Mesenchymal stem cell (in vitro differentiated cells and primary cell): ENCODE measurements at regions not wholly inside any gene's neighbourhood (a gene's known extent, or its start where the extent isn't known, plus 50 kb on each side); places are given as distances from the start of the nearest gene placed in this dataset.

Experiments used
- DNase-seq: peaks from one replicate; pipeline ENCODE4 v3.0.0-alpha.2; 2013
- H2AFZ ChIP-seq: one replicate; pipeline ENCODE4 v1.6.1; 2013; ENCODE audit warnings: low read depth, mild to moderate bottlenecking, control low read depth, inconsistent platforms, low read length, moderate library complexity
- H2AK5ac ChIP-seq: 2 replicates; pipeline ENCODE4 v1.6.1; 2013; ENCODE audit warnings: low read length, moderate library complexity, mild to moderate bottlenecking, inconsistent platforms; ENCODE audit not compliant: severe bottlenecking
- H2BK120ac ChIP-seq: one replicate; pipeline ENCODE4 v1.6.1; 2013; ENCODE audit warnings: low read depth, mild to moderate bottlenecking, inconsistent platforms, low read length, moderate library complexity
- H2BK12ac ChIP-seq, 2 experiments: one replicate each; pipeline ENCODE4 v1.6.1; 2013; ENCODE audit warnings: inconsistent platforms in 2 of 2, low read length in 2 of 2, mild to moderate bottlenecking in 2 of 2, moderate library complexity in 2 of 2, control low read depth in 1 of 2
- H2BK15ac ChIP-seq: one replicate; pipeline ENCODE4 v1.6.1; 2013; ENCODE audit warnings: mild to moderate bottlenecking, low read depth, inconsistent platforms; ENCODE audit not compliant: poor library complexity, severe bottlenecking
- H2BK5ac ChIP-seq: 2 replicates; pipeline ENCODE4 v1.6.1; 2013; ENCODE audit warnings: low read depth, mild to moderate bottlenecking, low read length, control low read depth, inconsistent platforms; ENCODE audit not compliant: poor library complexity, severe bottlenecking
- H3K14ac ChIP-seq, 2 experiments: one replicate each; pipeline ENCODE4 v1.6.1; 2013; ENCODE audit warnings: inconsistent platforms in 2 of 2, low read length in 2 of 2, control low read depth in 1 of 2, mild to moderate bottlenecking in 1 of 2, moderate library complexity in 1 of 2
- H3K18ac ChIP-seq, 2 experiments: one replicate each; pipeline ENCODE4 v1.6.1; 2013; ENCODE audit warnings: inconsistent platforms in 2 of 2, low read length in 2 of 2, control low read depth in 1 of 2, low read depth in 1 of 2, mild to moderate bottlenecking in 1 of 2
- H3K23ac ChIP-seq, 2 experiments: one replicate each; pipeline ENCODE4 v1.6.1; 2013; ENCODE audit warnings: inconsistent platforms in 2 of 2, low read length in 2 of 2, mild to moderate bottlenecking in 2 of 2, moderate library complexity in 2 of 2, control low read depth in 1 of 2
- H3K27ac ChIP-seq: 2 replicates; pipeline ENCODE4 v1.5.1; 2013; ENCODE audit warnings: mild to moderate bottlenecking, moderate library complexity, low read length, control low read depth, inconsistent platforms; ENCODE audit not compliant: poor library complexity, severe bottlenecking
- H3K27me3 ChIP-seq, 2 experiments: 2 replicates each; pipeline versions ENCODE4 v1.6.1 to v1.7.0; 2013; ENCODE audit warnings: low read length in 2 of 2, mild to moderate bottlenecking in 2 of 2, moderate library complexity in 2 of 2, control low read depth in 1 of 2, inconsistent platforms in 1 of 2; ENCODE audit not compliant: control insufficient read depth in 1 of 2, insufficient read depth in 1 of 2
- H3K36me3 ChIP-seq, 2 experiments: 2 replicates each; pipeline versions ENCODE4 v1.6.1 to v1.7.0; 2013; ENCODE audit warnings: low read length in 2 of 2, control low read depth in 1 of 2, inconsistent platforms in 1 of 2, low read depth in 1 of 2, mild to moderate bottlenecking in 1 of 2; ENCODE audit not compliant: insufficient read depth in 2 of 2, control insufficient read depth in 1 of 2
- H3K4ac ChIP-seq, 2 experiments: one replicate each; pipeline ENCODE4 v1.6.1; 2013; ENCODE audit warnings: inconsistent platforms in 2 of 2, low read length in 2 of 2, mild to moderate bottlenecking in 2 of 2, moderate library complexity in 2 of 2, control low read depth in 1 of 2, low read depth in 1 of 2
- H3K4me1 ChIP-seq: 2 replicates; pipeline ENCODE4 v1.6.1; 2013; ENCODE audit warnings: low read depth, low read length, control low read depth; ENCODE audit not compliant: control insufficient read depth, insufficient read depth
- H3K4me2 ChIP-seq: 2 replicates; pipeline ENCODE4 v1.6.1; 2013; ENCODE audit warnings: low read length, mild to moderate bottlenecking, inconsistent platforms; ENCODE audit not compliant: poor library complexity, severe bottlenecking
- H3K4me3 ChIP-seq, 2 experiments: 2 replicates each; pipeline versions ENCODE4 v1.5.1 to v1.7.0; 2013; ENCODE audit warnings: low read length in 2 of 2, mild to moderate bottlenecking in 2 of 2, control low read depth in 1 of 2, low read depth in 1 of 2; ENCODE audit not compliant: insufficient read depth in 1 of 2
- H3K79me1 ChIP-seq: replicated peaks from 2 replicates; pipeline ENCODE4 v1.6.1; 2013; ENCODE audit warnings: mild to moderate bottlenecking, control low read depth, low read length, inconsistent platforms; ENCODE audit not compliant: poor library complexity, severe bottlenecking
- H3K9ac ChIP-seq: 2 replicates; pipeline ENCODE4 v1.7.0; 2013; ENCODE audit warnings: mild to moderate bottlenecking, low read length, moderate library complexity
- H3K9me3 ChIP-seq: 2 replicates; pipeline ENCODE4 v1.7.0; 2013; ENCODE audit warnings: mild to moderate bottlenecking, low read length; ENCODE audit not compliant: control insufficient read depth
- H4K8ac ChIP-seq: one replicate; pipeline ENCODE4 v1.6.1; 2013; ENCODE audit warnings: inconsistent platforms, mild to moderate bottlenecking, low read length, moderate library complexity
- H4K91ac ChIP-seq: one replicate; pipeline ENCODE4 v1.6.1; 2013; ENCODE audit warnings: mild to moderate bottlenecking, low read length, inconsistent platforms
- WGBS: methylation state at CpG from one replicate; pipeline ENCODE4 v1.1.7; 2013; ENCODE audit warnings: mixed read lengths; 5-methylcytosine and 5-hydroxymethylcytosine counted together

DNA sequence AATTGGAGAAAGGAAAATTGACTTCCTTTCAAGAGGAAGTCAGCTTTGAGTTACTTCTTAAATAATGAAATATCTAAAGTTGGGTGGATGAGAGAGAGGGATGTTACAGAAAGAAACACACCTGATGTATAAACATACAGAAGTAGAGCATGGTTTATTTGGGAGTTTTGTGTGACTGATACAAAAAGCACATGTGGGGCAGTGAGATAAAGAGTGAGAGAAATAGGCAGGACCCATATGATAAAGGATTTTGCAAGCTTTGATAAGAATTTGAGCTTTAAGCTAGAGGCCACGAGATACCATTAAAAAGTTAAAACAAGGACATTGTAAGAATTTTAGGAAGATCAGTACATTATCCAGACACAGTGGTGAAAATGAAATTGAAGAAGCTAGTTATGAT is 263.3 kb upstream of the GPRIN3 start:
- H3K36me3 ChIP-seq = no peaks in the 10 kb centered on the region
- WGBS = 100% methylated on average over 1 of the region's 1 CpG
- H3K4me1 ChIP-seq = no peaks in the 10 kb centered on the region
- no peak overlapping the region for H2BK15ac ChIP-seq
- H3K4me3 ChIP-seq = no peak overlapping the region
- no peak for DNase-seq
- H4K91ac ChIP-seq = no peak overlapping the region
- no peaks in the 10 kb centered on the region for H3K79me1 ChIP-seq
- H2BK120ac ChIP-seq = no peak overlapping the region
- H3K9ac ChIP-seq = no peak overlapping the region
- H3K4ac ChIP-seq = no peak overlapping the region
- no peak overlapping the region for H3K14ac ChIP-seq
- no peak overlapping the region for H3K4me2 ChIP-seq
- no peaks in the 10 kb centered on the region for H3K27me3 ChIP-seq
- H3K9me3 ChIP-seq = no peaks in the 10 kb centered on the region
- no peak overlapping the region for H3K18ac ChIP-seq
- H2AFZ ChIP-seq = no peak overlapping the region
- no peak overlapping the region for H2BK12ac ChIP-seq
- H3K23ac ChIP-seq = no peak overlapping the region
- H2BK5ac ChIP-seq = no peak overlapping the region
- H3K27ac ChIP-seq = no peak overlapping the region
- no peak overlapping the region for H4K8ac ChIP-seq
- H2AK5ac ChIP-seq = no peak overlapping the region

DNA sequence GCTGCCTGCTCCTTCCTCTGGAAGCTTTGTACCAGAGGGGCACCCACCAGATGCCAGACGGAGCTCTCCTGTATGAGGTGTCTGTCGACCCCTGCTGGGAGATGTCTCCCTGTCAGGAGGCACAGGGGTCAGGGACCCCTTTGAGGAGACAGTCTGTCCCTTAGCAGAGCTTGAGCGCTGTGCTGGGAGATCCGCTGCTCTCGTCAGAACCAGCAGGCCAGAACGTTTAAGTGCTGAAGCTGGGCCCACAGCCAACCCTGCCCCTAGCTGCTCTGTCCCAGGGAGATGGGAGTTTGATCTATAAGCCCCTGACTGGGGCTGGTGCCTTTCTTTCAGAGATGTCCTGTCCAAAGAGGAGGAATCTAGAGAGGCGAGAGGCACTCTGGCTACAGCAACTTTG is 260.3 kb upstream of the GPRIN3 start:
- Histone ChIP-seq H3K4me1 (no peaks in the 10 kb centered on the region), H2AK5ac (no peak overlapping the region), H4K91ac (no peak overlapping the region), H3K4me3 (no peak overlapping the region), H2BK12ac (no peak overlapping the region), H3K9me3 (no peaks in the 10 kb centered on the region), H3K18ac (no peak overlapping the region), H3K36me3 (no peaks in the 10 kb centered on the region), H2BK15ac (no peak overlapping the region), H2AFZ (no peak overlapping the region), H3K23ac (no peak overlapping the region), H2BK5ac (no peak overlapping the region), H3K4ac (no peak overlapping the region), H3K9ac (no peak overlapping the region), H4K8ac (no peak overlapping the region), H3K14ac (no peak overlapping the region), H3K79me1 (no peaks in the 10 kb centered on the region), H3K27me3 (no peaks in the 10 kb centered on the region), H3K4me2 (no peak overlapping the region), H3K27ac (no peak overlapping the region), H2BK120ac (no peak overlapping the region)
- WGBS = 87% methylated on average over 7 of the region's 7 CpGs
- DNase-seq = no peak

DNA sequence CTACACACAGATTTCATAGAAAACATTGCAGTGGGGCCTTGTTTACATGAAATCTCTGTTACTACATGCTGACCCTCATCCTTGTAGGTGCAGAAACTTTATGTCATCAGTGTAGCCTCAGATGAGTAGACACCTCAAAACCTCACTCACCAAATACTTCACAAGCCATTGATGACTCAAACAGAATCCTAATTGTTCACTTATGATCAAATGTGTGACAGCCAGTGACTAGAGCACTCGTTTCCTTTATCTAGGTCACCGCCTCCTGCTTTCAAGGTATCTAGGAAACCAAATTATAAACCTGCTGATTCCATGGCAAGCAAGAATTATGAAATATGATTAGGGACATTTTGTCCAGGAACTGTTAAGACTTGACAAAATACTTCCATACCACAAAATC is 255.8 kb upstream of the GPRIN3 start:
- WGBS = 79% methylated on average over 2 of the region's 2 CpGs
- no peak overlapping the region for H3K14ac ChIP-seq
- H3K4me1 ChIP-seq = no peaks in the 10 kb centered on the region
- no peaks in the 10 kb centered on the region for H3K27me3 ChIP-seq
- H3K18ac ChIP-seq = no peak overlapping the region
- H2AK5ac ChIP-seq = no peak overlapping the region
- no peak overlapping the region for H3K23ac ChIP-seq
- H3K79me1 ChIP-seq = no peaks in the 10 kb centered on the region
- no peak overlapping the region for H2BK15ac ChIP-seq
- H2BK120ac ChIP-seq = no peak overlapping the region
- H3K27ac ChIP-seq = no peak overlapping the region
- H2AFZ ChIP-seq = no peak overlapping the region
- no peak overlapping the region for H4K8ac ChIP-seq
- no peak overlapping the region for H4K91ac ChIP-seq
- H3K4ac ChIP-seq = no peak overlapping the region
- H2BK5ac ChIP-seq = no peak overlapping the region
- H3K9ac ChIP-seq = no peak overlapping the region
- no peak for DNase-seq
- H3K4me2 ChIP-seq = no peak overlapping the region
- H3K4me3 ChIP-seq = no peak overlapping the region
- H3K36me3 ChIP-seq = no peaks in the 10 kb centered on the region
- H3K9me3 ChIP-seq = no peaks in the 10 kb centered on the region
- no peak overlapping the region for H2BK12ac ChIP-seq

DNA sequence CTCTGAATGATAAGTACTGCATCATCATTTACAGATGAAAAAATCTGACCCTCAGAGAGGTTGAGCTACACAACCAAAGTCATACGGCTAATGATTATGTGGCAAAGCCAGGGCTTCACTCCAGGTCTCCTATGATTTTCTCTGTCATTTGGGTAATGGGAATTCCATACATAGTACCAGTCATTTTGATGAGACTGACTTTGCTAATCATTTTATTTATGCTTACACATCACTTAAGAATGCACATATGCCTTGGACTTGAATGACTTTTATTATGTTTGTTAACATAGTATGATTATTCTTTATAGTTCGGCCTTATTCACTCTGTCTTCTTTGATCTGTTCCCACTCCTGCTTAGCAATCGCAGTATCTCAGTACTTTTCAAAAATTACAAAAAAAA is 255.1 kb upstream of the GPRIN3 start:
- no peak overlapping the region for H3K4me3 ChIP-seq
- H3K79me1 ChIP-seq = no peaks in the 10 kb centered on the region
- no peak overlapping the region for H4K91ac ChIP-seq
- H3K9me3 ChIP-seq = no peaks in the 10 kb centered on the region
- no peak overlapping the region for H2BK5ac ChIP-seq
- WGBS = 93% methylated on average over 3 of the region's 3 CpGs
- H3K9ac ChIP-seq = no peak overlapping the region
- H3K4me1 ChIP-seq = no peaks in the 10 kb centered on the region
- no peak overlapping the region for H2BK120ac ChIP-seq
- H3K4ac ChIP-seq = no peak overlapping the region
- no peak overlapping the region for H2BK12ac ChIP-seq
- no peaks in the 10 kb centered on the region for H3K36me3 ChIP-seq
- no peak overlapping the region for H2AK5ac ChIP-seq
- H2BK15ac ChIP-seq = no peak overlapping the region
- no peak overlapping the region for H3K23ac ChIP-seq
- H4K8ac ChIP-seq = no peak overlapping the region
- no peak overlapping the region for H2AFZ ChIP-seq
- no peak overlapping the region for H3K14ac ChIP-seq
- no peak overlapping the region for H3K18ac ChIP-seq
- H3K27ac ChIP-seq = no peak overlapping the region
- no peak overlapping the region for H3K4me2 ChIP-seq
- no peaks in the 10 kb centered on the region for H3K27me3 ChIP-seq
- DNase-seq = no peak
